ENCODE measurements at regions not wholly inside any gene's neighbourhood (a gene's known extent, or its start where the extent isn't known, plus 50 kb on each side); places are given as distances from the start of the nearest gene placed in this dataset.
A peak's percentile ranks its signal among the peaks of the same experiment; 100 is the strongest.

DNA sequence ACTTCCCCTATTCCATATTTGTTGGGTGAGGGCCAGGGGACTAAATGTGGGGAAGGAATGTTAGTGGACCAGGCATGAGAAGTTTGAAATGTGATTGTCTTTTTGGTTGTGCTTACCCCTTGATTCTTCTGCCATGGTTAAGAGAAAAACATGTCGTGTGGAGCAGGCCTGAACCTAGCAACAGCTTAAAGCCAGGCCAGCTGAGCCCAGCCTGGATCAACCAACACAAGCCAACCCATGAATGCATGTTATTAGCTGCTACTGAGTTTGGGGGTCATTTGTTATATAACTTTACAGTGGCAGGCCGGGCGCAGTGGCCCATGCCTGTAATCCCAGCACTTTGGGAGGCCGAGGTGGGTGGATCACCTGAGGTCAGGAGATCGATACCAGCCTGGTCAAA lies 52.4 kb upstream of the TRIO start:
- no peak for DNase-seq

GRCh38 chr5:14090290-14090689 lies 52.9 kb upstream of the TRIO start:
- no peak for DNase-seq

- DNase-seq = no peak
Measured at GRCh38 chr5:14089198-14089597, 53.9 kb upstream of the TRIO start.

- DNase-seq = no peak
Measured at GRCh38 chr5:14086261-14086660, 56.9 kb upstream of the TRIO start.

- DNase-seq = no peak
Measured at GRCh38 chr5:14082973-14083372, 60.2 kb upstream of the TRIO start.

DNA sequence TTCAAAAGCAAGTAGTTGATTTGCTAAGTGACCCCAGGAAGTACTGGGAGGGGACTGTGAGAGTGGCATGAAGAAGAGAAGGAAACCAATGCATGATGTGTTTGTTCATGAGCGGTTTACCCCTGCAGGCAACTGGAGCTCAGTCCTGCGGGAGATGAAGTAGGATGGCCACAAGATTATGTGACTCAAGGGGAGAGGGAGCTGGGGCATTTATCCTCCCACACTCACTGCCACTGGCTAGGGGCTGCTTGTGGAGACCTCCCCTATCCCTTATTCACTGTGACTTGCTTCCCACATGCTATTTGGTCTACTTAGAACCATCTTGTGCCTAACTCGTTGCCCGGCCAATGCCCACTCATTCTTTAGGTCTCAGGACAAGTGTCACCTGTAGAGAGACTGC lies 60.6 kb upstream of the TRIO start:
- no peak for DNase-seq

- no peak for DNase-seq
Measured at GRCh38 chr5:14081791-14082190, 61.4 kb upstream of the TRIO start.

GRCh38 chr5:14078716-14079115 lies 64.4 kb upstream of the TRIO start:
- no peak for DNase-seq

- DNase-seq = no peak
Measured at GRCh38 chr5:14077501-14077900, 65.6 kb upstream of the TRIO start.

DNA sequence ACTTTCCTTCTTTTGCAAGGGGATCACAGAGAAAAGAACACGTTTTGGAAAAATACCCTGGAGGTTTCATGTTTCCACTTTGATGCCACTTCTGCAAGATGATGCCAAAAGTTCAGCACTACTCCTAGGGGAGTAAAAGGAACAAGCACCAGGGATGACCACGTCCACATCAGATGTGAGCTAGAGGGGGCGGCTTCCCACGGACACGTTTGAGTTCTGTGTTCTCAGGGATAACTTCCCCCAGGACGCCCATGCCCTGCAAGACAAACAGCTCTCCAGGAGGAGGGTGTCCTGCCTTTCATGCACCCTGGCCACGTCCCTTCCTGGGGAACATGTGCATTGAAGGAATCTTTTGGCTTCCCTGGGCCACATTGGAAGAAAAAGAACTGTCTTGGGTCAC lies 66.6 kb upstream of the TRIO start:
- DNase-seq = no peak

- no peak for DNase-seq
Measured at GRCh38 chr5:14075937-14076336, 67.2 kb upstream of the TRIO start.

DNA sequence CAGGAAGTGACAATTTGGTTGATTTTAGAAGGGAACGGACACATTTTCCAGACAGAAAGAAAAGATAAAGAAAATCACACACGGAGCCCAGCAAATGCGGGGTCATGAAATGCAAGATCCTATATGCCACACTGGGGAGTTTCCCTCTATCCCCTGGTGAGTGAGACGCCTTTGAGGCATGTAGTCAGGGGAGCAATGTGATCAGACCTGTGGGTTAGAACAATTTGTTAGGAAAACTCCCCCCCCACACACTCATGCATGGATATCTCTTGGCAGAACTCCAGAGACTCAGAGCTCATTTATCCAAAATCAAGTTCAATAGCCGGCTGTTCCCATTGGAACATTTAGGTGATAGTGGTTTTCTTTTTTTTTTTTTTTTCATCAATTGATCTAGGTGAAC lies 71.7 kb upstream of the TRIO start:
- DNase-seq = no peak

DNA sequence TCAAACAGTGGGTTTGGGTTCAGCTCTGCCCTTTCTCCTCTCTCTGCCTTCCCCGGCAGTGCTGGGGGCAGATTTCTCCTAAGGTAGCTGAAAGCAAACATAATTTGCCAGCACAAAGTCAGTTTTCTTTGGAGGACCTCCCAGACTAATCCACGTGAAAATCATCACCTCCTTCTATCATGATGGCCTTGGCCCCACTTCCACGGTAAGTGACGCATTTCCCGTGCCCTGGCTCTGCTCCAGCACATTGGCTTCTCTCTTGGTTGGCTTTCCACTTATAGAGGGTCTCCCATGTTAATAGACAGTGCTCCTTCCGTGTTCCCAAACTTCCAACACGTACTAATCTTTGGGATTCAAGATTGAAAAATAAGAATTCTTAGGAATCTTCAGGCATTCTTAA lies 74.1 kb upstream of the TRIO start:
- DNase-seq = no peak

DNA sequence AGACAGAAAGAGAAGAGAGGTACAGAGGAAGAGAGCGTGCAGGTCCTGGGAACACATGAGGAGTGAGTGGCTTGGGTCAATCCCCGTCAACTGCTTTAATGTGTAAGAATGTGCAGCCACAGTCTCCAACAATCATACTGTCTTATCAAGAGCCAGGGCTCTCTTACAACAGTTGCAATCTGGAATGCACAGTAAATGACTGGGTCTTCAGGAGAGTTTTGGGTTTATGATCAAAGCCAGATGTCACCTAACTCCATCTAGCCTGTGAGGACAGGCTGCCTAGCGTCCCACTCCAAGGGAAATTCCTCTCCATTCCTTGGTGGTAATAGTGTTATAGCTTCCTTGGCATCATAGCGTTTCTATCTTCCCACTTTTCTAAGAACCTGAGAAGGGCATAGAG lies 75.0 kb upstream of the TRIO start:
- DNase-seq = no peak

DNA sequence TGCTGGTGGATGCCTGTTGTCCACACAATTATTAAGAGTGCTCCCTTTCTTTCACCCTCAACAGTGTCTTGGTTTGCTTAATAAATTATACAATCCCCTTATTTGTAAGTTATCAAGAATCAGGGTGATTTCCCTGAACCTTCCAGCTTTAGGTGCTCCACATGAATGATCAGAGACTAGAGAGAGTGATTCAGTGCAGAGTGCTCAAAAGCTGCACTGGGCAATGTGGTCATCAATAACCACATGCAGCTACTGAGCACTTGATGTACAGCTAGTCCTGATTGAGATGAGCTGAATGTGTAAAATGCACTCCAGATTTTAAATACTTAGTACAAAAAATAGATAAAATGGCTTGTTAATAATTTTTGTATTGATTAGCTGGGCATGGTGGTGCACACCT lies 76.8 kb upstream of the TRIO start:
- no peak for DNase-seq

GRCh38 chr5:14064841-14065240 lies 78.3 kb upstream of the TRIO start:
- no peak for DNase-seq

DNA sequence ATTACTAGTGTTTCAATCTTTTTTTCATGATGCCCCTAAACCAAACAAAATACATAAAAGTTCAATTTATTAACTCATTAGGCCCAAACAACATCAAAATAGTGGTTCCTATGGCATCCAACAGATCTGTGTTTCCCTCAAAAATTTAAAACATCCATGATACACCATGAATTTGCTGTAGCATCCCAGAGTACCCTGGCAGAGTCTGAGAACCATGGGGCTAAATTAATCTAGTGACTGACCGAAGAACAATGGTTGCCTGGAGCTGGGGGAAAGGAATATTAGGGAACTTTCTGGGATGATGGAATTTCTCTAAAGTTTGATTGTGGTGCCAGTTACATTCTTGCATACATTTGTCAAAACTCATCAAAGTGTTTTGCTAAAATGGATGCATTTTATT lies 79.5 kb upstream of the TRIO start:
- no peak for DNase-seq

DNA sequence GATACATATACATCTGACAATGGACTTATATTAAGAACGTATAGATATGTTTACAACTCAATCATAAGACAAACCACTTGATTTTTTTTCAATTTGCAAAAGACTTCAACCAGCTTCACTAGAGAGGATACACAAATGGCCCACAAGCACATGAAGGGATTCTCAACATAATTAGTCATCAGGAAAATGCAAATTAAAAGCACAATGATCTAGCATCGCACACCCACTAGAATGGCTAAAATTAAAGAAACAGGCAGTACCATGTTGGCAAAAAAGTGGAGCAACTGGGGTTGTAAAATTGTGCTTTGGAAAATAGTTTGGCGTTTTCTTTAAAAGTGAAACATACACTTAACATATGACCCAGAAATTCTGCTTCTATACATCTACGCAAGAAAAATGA lies 80.0 kb upstream of the TRIO start:
- DNase-seq = no peak

- no peak for DNase-seq
Measured at GRCh38 chr5:14062178-14062577, 81.0 kb upstream of the TRIO start.

GRCh38 chr5:14061106-14061505 lies 82.0 kb upstream of the TRIO start:
- DNase-seq = no peak

GRCh38 chr5:14060218-14060617 lies 82.9 kb upstream of the TRIO start:
- DNase-seq = no peak

- no peak for DNase-seq
Measured at GRCh38 chr5:14059810-14060209, 83.3 kb upstream of the TRIO start.

- DNase-seq = no peak
Measured at GRCh38 chr5:14057289-14057688, 85.9 kb upstream of the TRIO start.

- DNase-seq = no peak
Measured at GRCh38 chr5:14056039-14056438, 87.1 kb upstream of the TRIO start.

DNA sequence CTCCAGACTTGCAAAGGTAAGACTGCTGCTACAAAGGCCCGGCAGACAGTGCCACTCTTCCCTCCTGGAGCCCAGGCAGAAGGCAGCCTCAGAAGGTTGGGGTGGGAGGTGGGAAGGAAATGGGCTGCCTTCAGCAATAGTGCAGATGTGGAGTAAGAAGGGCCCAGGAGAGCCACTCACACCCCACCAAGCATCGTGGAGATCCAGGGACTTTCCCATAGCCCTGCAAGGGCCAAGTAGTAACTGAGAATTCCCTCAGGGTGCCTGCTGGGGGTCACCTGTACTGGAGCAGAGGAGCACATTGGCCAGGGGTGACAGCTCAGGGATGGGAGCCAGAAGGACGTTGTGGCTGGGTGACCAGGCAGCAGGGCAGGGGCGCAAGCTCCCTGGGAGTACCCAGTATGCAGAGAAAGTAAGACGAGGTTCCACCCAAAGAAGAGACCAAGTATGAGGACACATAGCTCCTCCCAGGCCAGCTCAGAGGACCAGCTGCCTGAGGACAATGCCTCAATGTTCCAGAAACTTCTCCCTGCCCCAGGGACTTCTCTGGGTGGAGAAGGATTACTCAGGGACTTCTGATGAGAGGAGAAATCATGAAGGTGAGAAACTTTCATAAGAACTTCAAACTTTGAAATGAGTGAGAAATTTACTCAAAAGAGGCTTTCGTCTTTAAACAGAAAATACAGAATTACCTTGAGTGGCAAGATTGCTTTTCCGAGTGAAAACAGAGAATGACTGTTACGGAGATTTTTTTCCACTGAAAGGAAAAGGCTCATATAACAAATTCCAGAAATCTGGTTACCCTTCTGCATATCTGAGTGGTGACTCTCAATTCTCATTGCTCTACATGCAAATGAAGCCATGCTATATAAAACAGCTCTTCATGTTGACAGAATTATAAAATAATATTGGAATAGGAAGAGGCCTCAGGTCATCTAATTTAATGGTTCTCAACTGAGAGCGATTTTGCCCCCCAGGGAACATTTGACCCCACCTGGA lies 87.9 kb upstream of the TRIO start:
- DNase-seq = peak; percentile 60
